GM18505 (cell line): ENCODE measurements at regions not wholly inside any gene's neighbourhood (a gene's known extent, or its start where the extent isn't known, plus 50 kb on each side); places are given as distances from the start of the nearest gene placed in this dataset.
"Not testable (repeated sequence)": the region's sequence is repeated elsewhere in the genome, so short reads cannot be mapped to it uniquely, and the experiment has no call there.

Experiments
- ATAC-seq: cut with Tn5 transposase; IDR thresholded peaks from one replicate; pipeline ENCODE4 v1.9.1; 2021; ENCODE audit not compliant: unreplicated experiment
- POLR2A ChIP-seq: IDR thresholded peaks from 4 replicates; pipeline ENCODE4 v1.6.1; 2011; ENCODE audit warnings: borderline replicate concordance; ENCODE audit not compliant: insufficient read depth, insufficient read length; ENCODE audit errors: extremely low read depth

GRCh38 chr3:26920646-26921478, 298.3 kb downstream of the LRRC3B start:
- TF ChIP-seq POLR2A: no peak
- no peak for ATAC-seq

- no peak for ATAC-seq
These were observed 309.3 kb downstream of the LRRC3B start for GRCh38 chr3:26931896-26932295.

GRCh38 chr3:26932752-26933151, 310.2 kb downstream of the LRRC3B start:
- TF ChIP-seq POLR2A: no peak
- no peak for ATAC-seq

More at GRCh38 chr3:26931896-26932295, 309.3 kb downstream of the LRRC3B start:
- no peak for TF ChIP-seq POLR2A

- not testable (repeated sequence) for ATAC-seq
These were observed 322.9 kb downstream of the LRRC3B start for GRCh38 chr3:26945480-26945879.

- no peak for ATAC-seq
These were observed 337.8 kb downstream of the LRRC3B start for GRCh38 chr3:26960382-26960781.

GRCh38 chr3:26962492-26963360, 340.2 kb downstream of the LRRC3B start:
- no peak for TF ChIP-seq POLR2A
- peak; percentile 94 for ATAC-seq

More at GRCh38 chr3:26960382-26960781, 337.8 kb downstream of the LRRC3B start:
- no peak for TF ChIP-seq POLR2A

- no peak for ATAC-seq
These were observed 340.8 kb downstream of the LRRC3B start for GRCh38 chr3:26963361-26963743.

GRCh38 chr3:26964313-26964712, 341.7 kb downstream of the LRRC3B start:
- TF ChIP-seq POLR2A: no peak

More at GRCh38 chr3:26963361-26963743, 340.8 kb downstream of the LRRC3B start:
- TF ChIP-seq POLR2A: no peak

GRCh38 chr3:26964836-26965235, 342.3 kb downstream of the LRRC3B start:
- TF ChIP-seq POLR2A: no peak
- no peak for ATAC-seq

More at GRCh38 chr3:26964313-26964712, 341.7 kb downstream of the LRRC3B start:
- no peak for ATAC-seq

GRCh38 chr3:26967501-26967900, 344.9 kb downstream of the LRRC3B start:
- no peak for TF ChIP-seq POLR2A
- ATAC-seq: no peak

- TF ChIP-seq POLR2A: no peak
- ATAC-seq: no peak
These were observed 362.1 kb downstream of the LRRC3B start for GRCh38 chr3:26984416-26985390.

- TF ChIP-seq POLR2A: no peak
- ATAC-seq: no peak
These were observed 366.5 kb downstream of the LRRC3B start for GRCh38 chr3:26989037-26989436.

- no peak for TF ChIP-seq POLR2A
- ATAC-seq: no peak
These were observed 372.0 kb downstream of the NEK10 start for GRCh38 chr3:26997226-26997625.
